Smooth muscle cell (in vitro differentiated cells): ENCODE measurements at regions not wholly inside any gene's neighbourhood (a gene's known extent, or its start where the extent isn't known, plus 50 kb on each side); places are given as distances from the start of the nearest gene placed in this dataset.

Source experiments
- DNase-seq: peaks from one replicate; lab custom pipeline; 2025; ENCODE audit not compliant: unreplicated experiment; lab: John Stamatoyannopoulos, UW
- H2AFZ ChIP-seq: fragments of 200-600 bp; sonication (generic); 2 replicates; pipeline ENCODE4 v1.6.0; 2016; ENCODE audit warnings: antibody characterized with exemption, low read depth, mild to moderate bottlenecking
- H3F3A ChIP-seq: fragments of 200-600 bp; sonication (generic); 2 replicates; pipeline ENCODE4 v1.6.0; 2017; ENCODE audit warnings: antibody characterized with exemption, low read depth
- H3K27ac ChIP-seq: fragments of 200-600 bp; sonication (generic); 2 replicates; pipeline ENCODE4 v1.5.1; 2016; ENCODE audit warnings: low read depth, mild to moderate bottlenecking
- H3K27me3 ChIP-seq: fragments of 200-600 bp; sonication (generic); 2 replicates; pipeline ENCODE4 v1.6.1; 2016; ENCODE audit warnings: low read depth, mild to moderate bottlenecking
- H3K36me3 ChIP-seq: fragments of 200-600 bp; sonication (generic); 2 replicates; pipeline ENCODE4 v1.5.1; 2016; ENCODE audit warnings: low read depth
- H3K4me1 ChIP-seq: fragments of 200-600 bp; sonication (generic); 2 replicates; pipeline ENCODE4 v1.5.1; 2016; ENCODE audit warnings: low read depth
- H3K4me2 ChIP-seq: fragments of 200-600 bp; sonication (generic); 2 replicates; pipeline ENCODE4 v1.6.0; 2016; ENCODE audit warnings: mild to moderate bottlenecking
- H3K4me3 ChIP-seq: fragments of 200-600 bp; sonication (generic); 2 replicates; pipeline ENCODE4 v1.5.1; 2016; ENCODE audit warnings: mild to moderate bottlenecking
- H3K79me2 ChIP-seq: fragments of 200-600 bp; sonication (generic); 2 replicates; pipeline ENCODE4 v1.6.0; 2016; ENCODE audit warnings: low read depth, mild to moderate bottlenecking
- H3K9ac ChIP-seq: fragments of 200-600 bp; sonication (generic); 2 replicates; pipeline ENCODE4 v1.6.0; 2016; ENCODE audit warnings: low read depth
- H3K9me3 ChIP-seq: fragments of 200-600 bp; sonication (generic); replicated peaks from 2 replicates; pipeline ENCODE4 v1.5.1; 2016; ENCODE audit warnings: low read depth
- H4K20me1 ChIP-seq: fragments of 200-600 bp; sonication (generic); 2 replicates; pipeline ENCODE4 v1.6.0; 2016; ENCODE audit warnings: low read depth
- CTCF ChIP-seq: fragments of 200-600 bp; sonication (generic); IDR thresholded peaks from 2 replicates; pipeline ENCODE4 v1.5.1; 2017; ENCODE audit warnings: borderline replicate concordance, mild to moderate bottlenecking, antibody characterized with exemption; ENCODE audit not compliant: insufficient read depth, poor library complexity, severe bottlenecking
- WGBS: methylation state at CpG from one replicate; pipeline ENCODE4 v1.1.7; 2016; ENCODE audit warnings: low lambda C conversion rate; 5-methylcytosine and 5-hydroxymethylcytosine counted together

DNA sequence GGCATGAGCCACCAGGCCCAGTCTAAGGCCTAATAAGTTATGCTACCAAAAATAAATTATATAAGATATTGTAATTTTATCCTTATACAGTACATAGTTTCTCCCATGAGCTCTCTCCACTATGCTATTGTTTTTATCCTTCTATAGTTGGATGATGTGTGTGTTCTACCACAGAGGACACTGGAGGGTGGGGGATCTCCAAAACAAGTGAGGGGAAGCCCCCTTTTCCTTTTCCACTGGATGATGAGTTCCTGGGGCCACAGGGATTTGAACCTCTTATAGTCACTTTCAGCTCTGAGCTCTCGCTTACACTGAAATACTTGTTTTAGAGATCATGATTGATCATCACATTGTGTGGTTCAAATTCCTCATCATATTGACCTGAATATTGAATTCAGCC, 77.6 kb upstream of the VAV3 start:
- H3K27me3 ChIP-seq = peaks cover 75% of the 10 kb centered on the region
- DNase-seq = no peak
- H2AFZ ChIP-seq = no peak overlapping the region
- H3K4me1 ChIP-seq = no peaks in the 10 kb centered on the region
- no peaks in the 10 kb centered on the region for H4K20me1 ChIP-seq
- no peak overlapping the region for H3K4me3 ChIP-seq
- no peaks in the 10 kb centered on the region for H3K36me3 ChIP-seq
- WGBS = 100% methylated on average over 1 of the region's 1 CpG
- no peak overlapping the region for H3K9ac ChIP-seq
- no peaks in the 10 kb centered on the region for H3K79me2 ChIP-seq
- TF ChIP-seq CTCF = no peak
- no peak overlapping the region for H3K4me2 ChIP-seq
- no peak overlapping the region for H3K27ac ChIP-seq
- no peaks in the 10 kb centered on the region for H3K9me3 ChIP-seq
- no peaks in the 10 kb centered on the region for H3F3A ChIP-seq

- no peak overlapping the region for H3K9ac ChIP-seq
- no peaks in the 10 kb centered on the region for H3K9me3 ChIP-seq
- H3K79me2 ChIP-seq = no peaks in the 10 kb centered on the region
- H3K27me3 ChIP-seq = peaks cover 75% of the 10 kb centered on the region
- H3K4me1 ChIP-seq = no peaks in the 10 kb centered on the region
- whole genome bisulfite sequencing = 23% methylated on average over 7 of the region's 7 CpGs
- no peak overlapping the region for H2AFZ ChIP-seq
- H4K20me1 ChIP-seq = no peaks in the 10 kb centered on the region
- DNase-seq = no peak
- no peaks in the 10 kb centered on the region for H3F3A ChIP-seq
- H3K27ac ChIP-seq = no peak overlapping the region
- H3K4me2 ChIP-seq = no peak overlapping the region
- H3K36me3 ChIP-seq = no peaks in the 10 kb centered on the region
- TF ChIP-seq CTCF = no peak
- no peak overlapping the region for H3K4me3 ChIP-seq
These were observed 76.6 kb upstream of the VAV3 start for GRCh38 chr1:108041360-108042142.

DNA sequence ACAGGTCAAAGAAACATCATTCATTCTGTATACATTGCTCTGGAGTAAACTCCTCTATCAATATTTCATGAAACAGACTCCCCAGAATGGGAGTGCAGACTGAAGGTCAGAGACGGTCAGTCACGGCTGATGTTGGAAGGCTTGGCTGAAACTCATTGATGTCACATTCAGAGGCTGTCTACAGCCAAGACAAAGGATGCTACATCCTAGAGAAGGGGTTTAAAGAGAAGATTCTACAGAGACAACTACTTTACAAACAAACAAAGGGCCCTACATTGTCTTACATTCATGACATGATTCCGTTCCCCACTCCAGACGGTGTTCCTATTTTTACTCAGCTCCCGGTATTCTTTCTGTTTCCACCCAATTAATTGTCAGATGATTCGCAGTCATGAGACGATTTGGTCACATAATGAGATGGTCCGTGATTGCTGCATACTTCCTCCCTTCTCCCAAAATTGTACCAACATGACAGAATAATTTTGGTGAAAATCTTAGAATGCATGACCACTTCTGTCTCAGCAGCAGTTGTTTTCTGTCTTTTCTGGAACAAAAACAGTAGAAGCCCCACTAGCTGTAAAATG, 73.8 kb upstream of the VAV3 start:
- Histone ChIP-seq H3K4me1 (no peaks in the 10 kb centered on the region), H3K9ac (no peak overlapping the region), H3K9me3 (no peaks in the 10 kb centered on the region), H3K36me3 (no peaks in the 10 kb centered on the region), H3K79me2 (no peaks in the 10 kb centered on the region), H3K4me2 (no peak overlapping the region), H4K20me1 (no peaks in the 10 kb centered on the region), H3K27me3 (peaks cover 66% of the 10 kb centered on the region), H3F3A (no peaks in the 10 kb centered on the region), H3K27ac (no peak overlapping the region), H3K4me3 (no peak overlapping the region), H2AFZ (no peak overlapping the region)
- DNase-seq = no peak
- TF ChIP-seq CTCF = no peak
- 93% methylated on average over 8 of the region's 8 CpGs for WGBS
